AG04449 (cell line): ENCODE measurements at regions not wholly inside any gene's neighbourhood (a gene's known extent, or its start where the extent isn't known, plus 50 kb on each side); places are given as distances from the start of the nearest gene placed in this dataset.

ENCODE experiments used
- CTCF ChIA-PET: fragments of 350-600 bp; formaldehyde crosslinking; extraction: SDS; loops from one replicate; lab custom pipeline; 2021; ENCODE audit warnings: antibody characterized with exemption; lab: Yijun Ruan, JAX
- POLR2A ChIA-PET: fragments of 400-600, 350-600 bp; formaldehyde crosslinking; extraction: SDS; loops from one replicate; lab custom pipeline; 2020; ENCODE audit warnings: antibody characterized with exemption, inconsistent platforms; lab: Yijun Ruan, JAX
- DNase-seq: peaks from one replicate; pipeline ENCODE4 v3.0.0-alpha.2; 2010; ENCODE audit warnings: low read depth, low spot score
- H3K4me3 ChIP-seq: 2 replicates; pipeline ENCODE4 v1.5.1; 2011; ENCODE audit warnings: low read depth, mild to moderate bottlenecking, control low read depth, low read length
- CTCF ChIP-seq: IDR thresholded peaks from one replicate; pipeline ENCODE4 v1.5.1; 2011; ENCODE audit warnings: mild to moderate bottlenecking, moderate library complexity, low read length, control low read depth, inconsistent platforms; ENCODE audit not compliant: insufficient read depth; ENCODE audit errors: missing control alignments

GRCh38 chr14:49506650-49507049 is 79.5 kb downstream of the RPS29 start:
- DNase-seq: no peak
- CTCF ChIA-PET: interaction anchor here (0.9 kb wide), 1 partner anchor 9 kb away, joined by 5 read pairs; no protein-coding TSS in a partner anchor
- H3K4me3 ChIP-seq: no peak overlapping the region
- POLR2A ChIA-PET: no interaction called here
- TF ChIP-seq CTCF: no peak

DNA sequence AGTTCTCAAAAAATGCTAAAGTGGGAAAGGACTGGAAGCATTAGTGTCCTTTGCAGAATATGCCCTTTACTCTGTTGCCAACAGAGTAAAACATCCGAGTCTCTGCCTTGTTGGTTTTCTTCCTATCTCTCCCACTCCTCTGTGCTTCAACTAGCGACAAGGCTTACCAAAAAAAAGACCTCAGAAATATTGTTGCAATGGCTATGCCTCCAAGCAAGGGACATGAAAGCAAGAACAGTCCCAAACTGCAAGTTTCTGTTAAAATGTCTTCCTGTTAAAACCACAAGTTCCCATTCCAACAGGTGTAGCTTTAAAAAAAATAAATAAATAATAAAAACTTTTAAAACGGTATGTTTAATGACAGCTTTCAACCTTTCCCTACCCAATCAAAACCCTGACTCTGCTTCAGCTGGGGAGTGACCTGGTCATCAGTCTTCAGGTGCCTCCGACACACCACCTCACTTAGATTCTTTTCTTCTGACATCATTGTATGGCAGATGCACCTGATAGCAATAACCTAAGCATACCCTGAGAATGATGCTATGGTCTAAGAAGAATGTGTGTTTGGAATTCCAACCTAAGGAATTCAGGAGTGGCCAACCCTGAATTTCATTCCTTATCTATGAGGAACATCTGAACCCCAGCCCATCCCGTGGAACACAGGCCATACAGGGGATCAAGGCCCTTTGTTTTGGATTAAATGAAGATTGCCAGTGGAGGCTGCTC is 81.0 kb downstream of the RPS29 start:
- no peak for TF ChIP-seq CTCF
- H3K4me3 ChIP-seq: no peak overlapping the region
- ChIA-PET POLR2A (no interaction called here), CTCF (interaction anchor here (1.3 kb wide), 1 partner anchor 44 kb away, joined by 4 read pairs; no protein-coding TSS in a partner anchor)
- no peak for DNase-seq

GRCh38 chr14:49497725-49498348 is 88.3 kb downstream of the RPS29 start:
- no peak overlapping the region for H3K4me3 ChIP-seq
- peak; percentile 14 for DNase-seq
- TF ChIP-seq CTCF: peak; percentile 57
- CTCF ChIA-PET: interaction anchor here (0.6 to 7.7 kb wide), 21 partner anchors 9 to 579 kb away, joined by 3 to 111 read pairs (median 4); no protein-coding TSS in a partner anchor
- POLR2A ChIA-PET: no interaction called here

- CTCF ChIA-PET: interaction anchor here (0.6 to 7.7 kb wide), 18 partner anchors 9 to 579 kb away, joined by 3 to 111 read pairs (median 5); no protein-coding TSS in a partner anchor
- no peak for DNase-seq
- POLR2A ChIA-PET: no interaction called here
- TF ChIP-seq CTCF: no peak
- no peak overlapping the region for H3K4me3 ChIP-seq
These were observed 88.9 kb downstream of the RPS29 start for GRCh38 chr14:49497267-49497666.

DNA sequence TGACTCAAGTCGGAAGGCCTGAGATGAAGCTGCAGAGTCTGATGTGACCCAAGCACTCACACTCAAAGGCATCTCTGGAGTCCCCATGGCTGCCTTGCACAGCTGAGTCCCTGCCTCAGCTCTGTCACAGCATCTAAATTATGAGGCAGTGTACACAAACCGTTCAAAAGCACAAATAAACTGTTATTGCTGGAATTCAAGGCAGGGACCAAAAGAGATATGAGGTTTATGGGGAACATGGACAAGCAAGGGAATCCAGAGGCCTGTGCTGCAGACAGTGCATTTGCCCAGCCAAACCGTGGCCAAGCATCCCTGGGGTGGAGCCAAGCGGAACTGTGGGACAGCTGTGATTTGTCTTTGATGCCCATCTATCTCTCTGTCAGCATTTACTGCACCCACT is 91.3 kb downstream of the RPS29 start:
- POLR2A ChIA-PET: no interaction called here
- CTCF ChIA-PET: interaction anchor here (0.9 to 7.7 kb wide), 4 partner anchors 10 to 33 kb away, joined by 3 to 111 read pairs (median 4); no protein-coding TSS in a partner anchor
- TF ChIP-seq CTCF: no peak

DNA sequence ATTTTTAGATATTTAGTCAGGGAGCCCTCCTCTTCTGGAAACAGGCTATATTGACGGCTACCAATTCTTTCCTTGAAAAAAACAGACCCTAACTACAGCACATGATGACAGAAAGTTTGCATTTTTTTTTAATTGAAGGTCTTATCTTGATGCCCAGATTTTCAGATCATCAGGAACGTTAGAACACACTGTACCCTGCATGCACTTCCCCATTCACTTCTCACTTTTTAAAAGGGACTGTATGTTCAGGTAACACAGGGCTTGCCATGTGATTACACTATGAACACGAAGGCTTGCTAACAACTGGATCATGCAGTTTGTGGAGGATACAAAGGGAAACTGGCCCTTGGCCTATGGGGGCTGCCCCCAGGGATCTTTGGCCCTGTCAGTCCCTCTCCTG is 92.6 kb downstream of the RPS29 start:
- no peak overlapping the region for H3K4me3 ChIP-seq
- no peak for DNase-seq
- POLR2A ChIA-PET: no interaction called here
- TF ChIP-seq CTCF: no peak
- CTCF ChIA-PET: interaction anchor here (7.7 kb wide), 1 partner anchor 32 kb away, joined by 111 read pairs; no protein-coding TSS in a partner anchor

More for the DNA sequence above, 91.3 kb downstream of the RPS29 start:
- DNase-seq: no peak
- no peak overlapping the region for H3K4me3 ChIP-seq
